ENCODE measurements at regions not wholly inside any gene's neighbourhood (a gene's known extent, or its start where the extent isn't known, plus 50 kb on each side); places are given as distances from the start of the nearest gene placed in this dataset.

DNA sequence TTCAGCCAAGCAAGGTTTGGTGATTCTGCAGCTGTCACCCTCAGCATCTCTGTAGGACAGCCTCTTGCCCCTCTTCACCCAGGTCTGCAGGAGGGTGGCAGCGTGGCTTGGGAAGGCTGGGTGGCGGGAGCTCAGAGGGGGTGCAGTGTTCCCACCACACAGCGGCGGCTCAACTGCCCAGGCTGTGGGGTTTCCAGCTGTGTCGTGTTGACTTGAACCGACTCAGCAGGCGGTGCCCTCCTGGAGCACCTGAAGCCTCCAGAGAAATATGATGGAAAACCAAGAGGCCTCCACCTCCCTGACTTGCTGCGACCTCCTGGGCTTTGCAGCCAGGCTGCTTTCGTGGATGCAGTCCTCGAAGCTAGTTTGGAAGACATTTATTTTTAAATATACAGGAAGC, 68.0 kb upstream of the KLF6 start:
- Histone ChIP-seq H3K27ac (peak overlapping the region; percentile 91), H2AFZ (no peak overlapping the region), H3K4me3 (no peak overlapping the region), H3K4me2 (peak overlapping the region; percentile 54), H3K79me2 (no peaks in the 10 kb centered on the region), H4K20me1 (ENCODE audit: insufficient read depth, poor library complexity, severe bottlenecking) (no peaks in the 10 kb centered on the region), H3K27me3 (no peaks in the 10 kb centered on the region), H3K9me3 (ENCODE audit: low read depth) (no peaks in the 10 kb centered on the region), H3K9me2 (replicated peaks; ENCODE audit: insufficient read depth) (no peaks in the 10 kb centered on the region), H3K4me1 (ENCODE audit: insufficient read depth) (peaks cover 33% of the 10 kb centered on the region), H3K36me3 (replicated peaks; ENCODE audit: insufficient read depth, low read depth) (no peaks in the 10 kb centered on the region)
- TF ChIP-seq EZH2 (IDR thresholded peaks at IDR 0.05; ENCODE audit: borderline replicate concordance) (no peak), CTCF (IDR thresholded peaks at IDR 0.05; ENCODE audit: poor library complexity) (no peak), EZH2phosphoT487 (IDR thresholded peaks at IDR 0.05; ENCODE audit: low read depth, severe bottlenecking, unreplicated experiment) (no peak)
- DNase-seq (ENCODE audit: low spot score) = no peak
- WGBS (ENCODE audit: low lambda C conversion rate, missing lambda C conversion rate) = 74% methylated on average over 10 of the region's 10 CpGs

DNA sequence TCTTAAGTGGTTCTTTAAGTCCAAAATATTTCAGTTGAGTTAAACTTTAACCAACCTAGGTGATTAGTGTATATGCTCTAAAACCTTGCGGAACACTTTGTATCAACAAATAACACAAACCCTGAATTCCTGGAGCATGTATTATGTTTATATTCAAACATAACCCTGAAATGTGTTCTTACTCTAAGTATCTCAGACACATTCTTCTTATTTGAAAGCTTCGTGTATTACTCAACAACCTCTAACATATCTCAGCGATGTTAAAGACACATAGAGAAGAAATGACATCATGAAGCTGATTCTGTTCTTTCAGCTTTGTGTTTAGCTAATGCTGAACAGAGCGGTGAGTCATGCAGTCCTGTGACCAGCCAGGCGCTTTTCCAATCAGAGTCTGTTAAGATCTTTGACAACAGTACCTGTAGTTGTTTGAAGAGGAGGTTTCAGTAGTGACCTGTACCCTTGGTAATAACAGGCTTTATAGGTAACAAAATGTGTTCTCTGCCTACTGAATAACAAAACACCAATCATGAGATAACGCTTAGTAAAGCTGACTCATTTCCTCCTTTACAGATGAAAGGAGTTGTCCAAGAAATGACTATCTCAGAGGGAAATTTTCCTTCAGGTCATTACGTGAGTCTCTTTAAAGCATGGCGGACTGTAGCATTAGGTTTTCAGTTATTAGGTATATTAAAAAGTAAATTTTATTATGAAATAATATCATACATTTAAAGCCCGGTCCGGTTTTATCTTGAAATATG, 67.3 kb upstream of the KLF6 start:
- Histone ChIP-seq H3K27ac (peak overlapping the region; percentile 91), H2AFZ (no peak overlapping the region), H3K9me2 (replicated peaks; ENCODE audit: insufficient read depth) (no peaks in the 10 kb centered on the region), H3K36me3 (replicated peaks; ENCODE audit: insufficient read depth, low read depth) (no peaks in the 10 kb centered on the region), H3K27me3 (no peaks in the 10 kb centered on the region), H3K4me3 (no peak overlapping the region), H3K4me2 (peak overlapping the region; percentile 54), H3K4me1 (ENCODE audit: insufficient read depth) (peaks cover 33% of the 10 kb centered on the region), H4K20me1 (ENCODE audit: insufficient read depth, poor library complexity, severe bottlenecking) (no peaks in the 10 kb centered on the region), H3K9me3 (ENCODE audit: low read depth) (no peaks in the 10 kb centered on the region), H3K79me2 (no peaks in the 10 kb centered on the region)
- TF ChIP-seq EZH2phosphoT487 (IDR thresholded peaks at IDR 0.05; ENCODE audit: low read depth, severe bottlenecking, unreplicated experiment) (no peak), EZH2 (IDR thresholded peaks at IDR 0.05; ENCODE audit: borderline replicate concordance) (no peak), CTCF (IDR thresholded peaks at IDR 0.05; ENCODE audit: poor library complexity) (no peak)
- WGBS (ENCODE audit: low lambda C conversion rate, missing lambda C conversion rate) = 34% methylated on average over 10 of the region's 10 CpGs
- DNase-seq (ENCODE audit: low spot score) = peak; percentile 95

- H3K9me2 ChIP-seq (replicated peaks; ENCODE audit: insufficient read depth) = no peaks in the 10 kb centered on the region
- no peaks in the 10 kb centered on the region for H3K36me3 ChIP-seq (replicated peaks; ENCODE audit: insufficient read depth, low read depth)
- H3K4me2 ChIP-seq = peak overlapping the region; percentile 35
- WGBS (ENCODE audit: low lambda C conversion rate, missing lambda C conversion rate) = 68% methylated on average over 9 of the region's 9 CpGs
- H2AFZ ChIP-seq = no peak overlapping the region
- TF ChIP-seq CTCF (IDR thresholded peaks at IDR 0.05; ENCODE audit: poor library complexity) = no peak
- TF ChIP-seq EZH2phosphoT487 (IDR thresholded peaks at IDR 0.05; ENCODE audit: low read depth, severe bottlenecking, unreplicated experiment) = no peak
- TF ChIP-seq EZH2 (IDR thresholded peaks at IDR 0.05; ENCODE audit: borderline replicate concordance) = no peak
- H3K4me1 ChIP-seq (ENCODE audit: insufficient read depth) = peaks cover 33% of the 10 kb centered on the region
- no peaks in the 10 kb centered on the region for H4K20me1 ChIP-seq (ENCODE audit: insufficient read depth, poor library complexity, severe bottlenecking)
- no peaks in the 10 kb centered on the region for H3K9me3 ChIP-seq (ENCODE audit: low read depth)
- no peaks in the 10 kb centered on the region for H3K27me3 ChIP-seq
- peak overlapping the region; percentile 91 for H3K27ac ChIP-seq
- no peak overlapping the region for H3K4me3 ChIP-seq
- H3K79me2 ChIP-seq = no peaks in the 10 kb centered on the region
- DNase-seq (ENCODE audit: low spot score) = peak; percentile 67
These were observed 66.3 kb upstream of the KLF6 start for GRCh38 chr10:3850999-3851937.
